WTC11 (cell line): ENCODE measurements at regions not wholly inside any gene's neighbourhood (a gene's known extent, or its start where the extent isn't known, plus 50 kb on each side); places are given as distances from the start of the nearest gene placed in this dataset.

Source experiments
- CTCF ChIP-seq: fragments of 200-600 bp; IDR thresholded peaks from 2 replicates; pipeline ENCODE4 v1.8.0; 2022; ENCODE audit warnings: antibody characterized with exemption
- ZBTB21 ChIP-seq: sonication (generic); formaldehyde crosslinking; IDR thresholded peaks from 2 replicates; pipeline ENCODE4 v1.8.1; 2023; ENCODE audit warnings: mild to moderate bottlenecking, missing genetic modification reagents, borderline replicate concordance
- ZNF423 ChIP-seq: fragments of 250-450 bp; sonication (Bioruptor Pico); IDR thresholded peaks from 2 replicates; pipeline ENCODE4 v2.1.2; 2022; ENCODE audit warnings: mild to moderate bottlenecking, moderate library complexity
- TF ChIP-seq, protein P1 (sequence below): sonication (generic); formaldehyde crosslinking; IDR thresholded peaks from 2 replicates; pipeline ENCODE4 v1.8.0; 2022; ENCODE audit warnings: mild to moderate bottlenecking, missing genetic modification reagents
- TF ChIP-seq, protein P2 (sequence below): fragments of 250-450 bp; sonication (Bioruptor Pico); IDR thresholded peaks from 2 replicates; pipeline ENCODE4 v1.9.0; 2021; ENCODE audit warnings: mild to moderate bottlenecking
- TF ChIP-seq, protein P3 (sequence below): sonication (generic); formaldehyde crosslinking; IDR thresholded peaks from 2 replicates; pipeline ENCODE4 v1.8.0; 2023; ENCODE audit warnings: mild to moderate bottlenecking, missing genetic modification reagents

- TF ChIP-seq CTCF (no peak), ZBTB21 (no peak), ZNF423 (no peak)
- TF ChIP-seq, protein P1, sequence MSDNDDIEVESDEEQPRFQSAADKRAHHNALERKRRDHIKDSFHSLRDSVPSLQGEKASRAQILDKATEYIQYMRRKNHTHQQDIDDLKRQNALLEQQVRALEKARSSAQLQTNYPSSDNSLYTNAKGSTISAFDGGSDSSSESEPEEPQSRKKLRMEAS (CRISPR knock-in tag), result no peak
- TF ChIP-seq, protein P2, sequence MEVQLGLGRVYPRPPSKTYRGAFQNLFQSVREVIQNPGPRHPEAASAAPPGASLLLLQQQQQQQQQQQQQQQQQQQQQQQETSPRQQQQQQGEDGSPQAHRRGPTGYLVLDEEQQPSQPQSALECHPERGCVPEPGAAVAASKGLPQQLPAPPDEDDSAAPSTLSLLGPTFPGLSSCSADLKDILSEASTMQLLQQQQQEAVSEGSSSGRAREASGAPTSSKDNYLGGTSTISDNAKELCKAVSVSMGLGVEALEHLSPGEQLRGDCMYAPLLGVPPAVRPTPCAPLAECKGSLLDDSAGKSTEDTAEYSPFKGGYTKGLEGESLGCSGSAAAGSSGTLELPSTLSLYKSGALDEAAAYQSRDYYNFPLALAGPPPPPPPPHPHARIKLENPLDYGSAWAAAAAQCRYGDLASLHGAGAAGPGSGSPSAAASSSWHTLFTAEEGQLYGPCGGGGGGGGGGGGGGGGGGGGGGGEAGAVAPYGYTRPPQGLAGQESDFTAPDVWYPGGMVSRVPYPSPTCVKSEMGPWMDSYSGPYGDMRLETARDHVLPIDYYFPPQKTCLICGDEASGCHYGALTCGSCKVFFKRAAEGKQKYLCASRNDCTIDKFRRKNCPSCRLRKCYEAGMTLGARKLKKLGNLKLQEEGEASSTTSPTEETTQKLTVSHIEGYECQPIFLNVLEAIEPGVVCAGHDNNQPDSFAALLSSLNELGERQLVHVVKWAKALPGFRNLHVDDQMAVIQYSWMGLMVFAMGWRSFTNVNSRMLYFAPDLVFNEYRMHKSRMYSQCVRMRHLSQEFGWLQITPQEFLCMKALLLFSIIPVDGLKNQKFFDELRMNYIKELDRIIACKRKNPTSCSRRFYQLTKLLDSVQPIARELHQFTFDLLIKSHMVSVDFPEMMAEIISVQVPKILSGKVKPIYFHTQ (CRISPR knock-in tag), result no peak
- TF ChIP-seq, protein P3, sequence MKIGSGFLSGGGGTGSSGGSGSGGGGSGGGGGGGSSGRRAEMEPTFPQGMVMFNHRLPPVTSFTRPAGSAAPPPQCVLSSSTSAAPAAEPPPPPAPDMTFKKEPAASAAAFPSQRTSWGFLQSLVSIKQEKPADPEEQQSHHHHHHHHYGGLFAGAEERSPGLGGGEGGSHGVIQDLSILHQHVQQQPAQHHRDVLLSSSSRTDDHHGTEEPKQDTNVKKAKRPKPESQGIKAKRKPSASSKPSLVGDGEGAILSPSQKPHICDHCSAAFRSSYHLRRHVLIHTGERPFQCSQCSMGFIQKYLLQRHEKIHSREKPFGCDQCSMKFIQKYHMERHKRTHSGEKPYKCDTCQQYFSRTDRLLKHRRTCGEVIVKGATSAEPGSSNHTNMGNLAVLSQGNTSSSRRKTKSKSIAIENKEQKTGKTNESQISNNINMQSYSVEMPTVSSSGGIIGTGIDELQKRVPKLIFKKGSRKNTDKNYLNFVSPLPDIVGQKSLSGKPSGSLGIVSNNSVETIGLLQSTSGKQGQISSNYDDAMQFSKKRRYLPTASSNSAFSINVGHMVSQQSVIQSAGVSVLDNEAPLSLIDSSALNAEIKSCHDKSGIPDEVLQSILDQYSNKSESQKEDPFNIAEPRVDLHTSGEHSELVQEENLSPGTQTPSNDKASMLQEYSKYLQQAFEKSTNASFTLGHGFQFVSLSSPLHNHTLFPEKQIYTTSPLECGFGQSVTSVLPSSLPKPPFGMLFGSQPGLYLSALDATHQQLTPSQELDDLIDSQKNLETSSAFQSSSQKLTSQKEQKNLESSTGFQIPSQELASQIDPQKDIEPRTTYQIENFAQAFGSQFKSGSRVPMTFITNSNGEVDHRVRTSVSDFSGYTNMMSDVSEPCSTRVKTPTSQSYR (CRISPR knock-in tag), result no peak
Observed at GRCh38 chr9:102054811-102055210, 316.4 kb upstream of the GRIN3A start.
